SK-N-MC (cell line): ENCODE measurements at regions not wholly inside any gene's neighbourhood (a gene's known extent, or its start where the extent isn't known, plus 50 kb on each side); places are given as distances from the start of the nearest gene placed in this dataset.

Source experiments
- DNase-seq: peaks from one replicate; pipeline ENCODE4 v3.0.0-alpha.2; 2011; ENCODE audit warnings: low read depth, low spot score
- H3K27ac ChIP-seq: fragments of 200-600 bp; sonication (generic); 2 replicates; pipeline ENCODE4 v1.5.1; 2016; ENCODE audit warnings: mixed run types
- H3K36me3 ChIP-seq: fragments of 200-600 bp; sonication (generic); 2 replicates; pipeline ENCODE4 v1.6.1; 2017; ENCODE audit warnings: antibody characterized with exemption, low read length, mixed read lengths; ENCODE audit not compliant: insufficient read depth
- H3K4me3 ChIP-seq: fragments of 200-600 bp; sonication (generic); 2 replicates; pipeline ENCODE4 v1.5.1; 2016
- H3K9ac ChIP-seq: fragments of 200-600 bp; sonication (generic); 2 replicates; pipeline ENCODE4 v1.8.0; 2017; ENCODE audit warnings: mixed run types, mixed read lengths; ENCODE audit not compliant: insufficient read length
- H3K9me3 ChIP-seq: fragments of 200-600 bp; sonication (generic); 2 replicates; pipeline ENCODE4 v1.6.1; 2017; ENCODE audit warnings: low read depth, mild to moderate bottlenecking, antibody characterized with exemption, low read length, moderate library complexity, mixed read lengths
- EZH2 ChIP-seq: fragments of 200-600 bp; sonication (generic); IDR thresholded peaks from one replicate; pipeline ENCODE4 v1.6.1; 2017; ENCODE audit warnings: antibody characterized with exemption
- FOXP2 ChIP-seq: optimal IDR thresholded peaks from 2 replicates; pipeline ENCODE3; 2011; ENCODE audit warnings: mild to moderate bottlenecking, moderate library complexity; ENCODE audit not compliant: insufficient read depth; ENCODE audit errors: extremely low read length, control extremely low read depth
- POLR2AphosphoS5 ChIP-seq: IDR thresholded peaks from 2 replicates; pipeline ENCODE4 v1.6.1; 2012; ENCODE audit warnings: mild to moderate bottlenecking, low read depth, low read length, borderline replicate concordance

- DNase-seq = no peak
- no peaks in the 10 kb centered on the region for H3K36me3 ChIP-seq
- H3K9me3 ChIP-seq = no peaks in the 10 kb centered on the region; the same call in 1 of the 2 replicates
- no peak overlapping the region for H3K9ac ChIP-seq
- no peak overlapping the region for H3K27ac ChIP-seq
- TF ChIP-seq EZH2 (no peak), POLR2AphosphoS5 (no peak), FOXP2 (no peak)
- H3K4me3 ChIP-seq = no peak overlapping the region
These were observed 83.6 kb downstream of the PFDN4 start for GRCh38 chr20:54291339-54292010.

DNA sequence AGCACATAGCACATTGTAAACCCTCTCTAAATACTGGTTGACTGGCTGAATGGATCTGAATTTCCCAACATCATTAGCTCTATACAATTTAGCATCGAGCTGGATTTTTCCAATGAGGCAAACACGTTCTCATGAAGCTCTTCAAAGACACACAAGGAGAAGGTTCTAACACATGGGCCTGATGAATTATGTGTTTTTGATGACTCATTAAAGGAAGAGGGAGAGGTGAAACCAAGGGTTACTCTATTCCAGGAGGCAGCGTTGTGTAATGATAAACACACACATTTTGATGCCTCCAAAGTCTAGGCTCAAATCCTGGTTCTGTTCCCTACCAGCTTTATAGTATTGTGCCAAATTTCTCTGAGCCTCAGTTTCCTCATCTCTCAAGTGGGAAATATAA lies 84.3 kb downstream of the PFDN4 start:
- no peaks in the 10 kb centered on the region; the same call in 1 of the 2 replicates for H3K9me3 ChIP-seq
- H3K36me3 ChIP-seq = no peaks in the 10 kb centered on the region
- TF ChIP-seq FOXP2 (no peak), EZH2 (no peak), POLR2AphosphoS5 (no peak)
- H3K9ac ChIP-seq = no peak overlapping the region
- DNase-seq = no peak
- H3K27ac ChIP-seq = no peak overlapping the region
- H3K4me3 ChIP-seq = no peak overlapping the region

GRCh38 chr20:54293526-54293925 lies 85.6 kb downstream of the PFDN4 start:
- Histone ChIP-seq H3K9ac (no peak overlapping the region), H3K9me3 (no peaks in the 10 kb centered on the region; the same call in 1 of the 2 replicates), H3K36me3 (no peaks in the 10 kb centered on the region), H3K4me3 (no peak overlapping the region), H3K27ac (no peak overlapping the region)
- DNase-seq = no peak
- TF ChIP-seq POLR2AphosphoS5 (no peak), EZH2 (no peak), FOXP2 (no peak)

DNA sequence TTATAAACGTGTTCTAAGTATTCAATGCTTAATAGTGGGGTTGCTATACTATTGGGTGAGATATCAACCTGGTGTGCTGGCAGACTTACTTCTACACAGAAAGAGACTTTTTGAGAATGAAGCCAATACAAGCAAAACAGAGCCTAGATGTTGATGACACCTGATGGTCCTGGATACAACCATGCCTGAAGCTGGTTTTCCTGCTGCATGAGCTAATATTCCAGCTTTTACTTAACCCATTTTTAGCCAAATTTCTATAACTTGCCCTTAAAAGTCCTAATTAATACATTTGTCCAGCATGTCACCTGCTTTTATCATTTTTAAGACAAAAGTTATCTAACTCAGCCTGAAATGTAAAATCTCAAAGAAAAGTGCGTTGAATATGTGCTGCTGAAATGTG lies 86.2 kb downstream of the PFDN4 start:
- no peaks in the 10 kb centered on the region for H3K36me3 ChIP-seq
- H3K4me3 ChIP-seq = no peak overlapping the region
- TF ChIP-seq POLR2AphosphoS5 (no peak), FOXP2 (no peak), EZH2 (no peak)
- no peak overlapping the region for H3K9ac ChIP-seq
- H3K9me3 ChIP-seq = no peaks in the 10 kb centered on the region; the same call in 1 of the 2 replicates
- no peak overlapping the region for H3K27ac ChIP-seq
- no peak for DNase-seq

GRCh38 chr20:54295686-54296085 lies 87.8 kb downstream of the PFDN4 start:
- H3K4me3 ChIP-seq = no peak overlapping the region
- TF ChIP-seq EZH2 = no peak
- TF ChIP-seq FOXP2 = no peak
- TF ChIP-seq POLR2AphosphoS5 = no peak
- H3K36me3 ChIP-seq = no peaks in the 10 kb centered on the region
- no peak for DNase-seq
- no peak overlapping the region for H3K9ac ChIP-seq
- H3K9me3 ChIP-seq = no peaks in the 10 kb centered on the region; the same call in 1 of the 2 replicates
- H3K27ac ChIP-seq = no peak overlapping the region

- no peak overlapping the region for H3K4me3 ChIP-seq
- no peaks in the 10 kb centered on the region for H3K36me3 ChIP-seq
- no peaks in the 10 kb centered on the region for H3K9me3 ChIP-seq
- no peak overlapping the region for H3K27ac ChIP-seq
- TF ChIP-seq EZH2 (no peak), FOXP2 (no peak), POLR2AphosphoS5 (no peak)
- H3K9ac ChIP-seq = no peak overlapping the region
- no peak for DNase-seq
These were observed 97.5 kb downstream of the PFDN4 start for GRCh38 chr20:54305421-54305820.

DNA sequence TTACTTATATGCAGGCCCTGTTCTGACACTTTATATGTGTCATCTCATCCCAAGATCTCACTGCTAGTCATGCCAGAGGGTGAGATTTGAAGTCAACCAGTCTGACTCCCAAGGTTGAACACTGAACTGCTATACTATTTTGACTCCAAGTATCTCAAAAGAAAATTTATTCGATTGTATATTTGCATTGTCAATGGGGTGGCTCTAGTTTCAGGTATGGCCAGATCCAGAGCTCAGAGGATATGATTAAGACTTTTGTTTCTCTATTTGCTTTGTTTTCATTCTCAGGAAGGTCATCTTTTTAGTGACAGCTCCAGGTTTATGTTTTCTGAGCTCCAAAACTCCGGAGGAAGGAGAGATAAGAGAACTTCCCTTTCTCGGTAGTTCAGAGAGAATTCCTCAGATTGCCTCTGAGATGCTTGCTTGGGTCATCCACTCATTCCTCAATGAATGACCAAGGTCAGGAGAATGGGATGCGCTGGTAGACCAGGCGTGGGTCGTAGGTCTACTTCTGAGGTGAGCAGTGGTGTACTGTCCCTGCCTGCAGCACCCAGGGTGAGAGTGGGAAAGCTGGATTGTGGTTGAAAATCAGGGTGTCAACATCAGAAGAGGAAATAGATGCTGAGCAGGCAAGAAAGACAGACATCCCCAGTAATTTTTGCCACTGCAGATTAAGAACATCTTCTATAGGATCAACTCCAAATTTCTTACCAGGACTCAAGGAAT lies 99.3 kb downstream of the PFDN4 start:
- no peak overlapping the region for H3K4me3 ChIP-seq
- H3K9me3 ChIP-seq = no peaks in the 10 kb centered on the region
- no peaks in the 10 kb centered on the region for H3K36me3 ChIP-seq
- TF ChIP-seq FOXP2 (no peak), EZH2 (no peak), POLR2AphosphoS5 (no peak)
- H3K27ac ChIP-seq = no peak overlapping the region
- H3K9ac ChIP-seq = no peak overlapping the region
- DNase-seq = no peak

DNA sequence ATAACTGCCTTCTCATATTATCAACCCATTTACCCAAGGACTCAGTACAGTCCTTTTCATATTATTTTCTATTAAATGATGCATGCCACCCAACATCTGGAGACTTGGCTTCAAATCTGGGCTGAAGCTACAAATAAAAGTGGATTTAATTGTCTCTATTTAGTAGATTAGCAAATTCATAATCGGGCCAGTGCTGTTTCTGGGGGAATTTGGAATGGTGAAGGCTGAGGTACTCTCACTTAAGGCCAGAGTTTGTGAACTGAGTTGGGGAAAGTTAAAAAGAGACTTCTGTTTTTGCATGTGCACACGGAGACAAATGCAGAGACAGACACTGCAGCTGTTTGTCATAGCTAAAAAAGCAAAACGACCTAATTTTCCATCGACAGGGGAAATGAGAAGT lies 100.9 kb downstream of the PFDN4 start:
- H3K4me3 ChIP-seq = no peak overlapping the region
- no peaks in the 10 kb centered on the region for H3K9me3 ChIP-seq
- no peak overlapping the region for H3K27ac ChIP-seq
- H3K9ac ChIP-seq = no peak overlapping the region
- H3K36me3 ChIP-seq = no peaks in the 10 kb centered on the region
- TF ChIP-seq EZH2 = no peak
- no peak for TF ChIP-seq FOXP2
- TF ChIP-seq POLR2AphosphoS5 = no peak
- DNase-seq = no peak

DNA sequence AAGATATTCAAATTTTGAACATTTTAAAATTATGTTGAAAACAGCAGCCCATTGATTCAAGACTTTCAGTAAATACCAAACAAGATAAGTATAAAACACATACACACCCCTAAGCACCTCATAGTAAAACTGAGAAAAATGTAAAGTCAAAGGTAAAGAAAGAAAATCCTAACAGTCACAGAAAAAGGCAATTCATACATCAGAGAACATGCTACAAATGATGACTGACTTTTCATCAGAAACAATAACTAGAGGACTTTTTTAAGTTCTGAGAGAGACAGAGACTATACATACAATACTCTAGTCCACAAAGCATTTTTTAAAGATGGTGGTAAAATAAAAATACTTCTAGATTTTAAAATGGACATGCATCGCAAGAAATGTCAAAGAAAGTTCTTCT lies 111.0 kb downstream of the PFDN4 start:
- H3K27ac ChIP-seq = no peak overlapping the region
- DNase-seq = no peak

More for the DNA sequence above, 111.0 kb downstream of the PFDN4 start:
- no peak for TF ChIP-seq EZH2
- TF ChIP-seq FOXP2 = no peak
- no peak for TF ChIP-seq POLR2AphosphoS5
- Histone ChIP-seq H3K9ac (no peak overlapping the region), H3K4me3 (no peak overlapping the region), H3K9me3 (no peaks in the 10 kb centered on the region), H3K36me3 (no peaks in the 10 kb centered on the region)
